Inflammatory macrophage treated with lipopolysaccharide for 1 hour (primary cell): ENCODE measurements at regions not wholly inside any gene's neighbourhood (a gene's known extent, or its start where the extent isn't known, plus 50 kb on each side); places are given as distances from the start of the nearest gene placed in this dataset.

ENCODE experiments used
- DNase-seq, 2 donors: peaks; one replicate each; pipeline ENCODE4 v3.0.0-alpha.2; 2020 to 2022

DNA sequence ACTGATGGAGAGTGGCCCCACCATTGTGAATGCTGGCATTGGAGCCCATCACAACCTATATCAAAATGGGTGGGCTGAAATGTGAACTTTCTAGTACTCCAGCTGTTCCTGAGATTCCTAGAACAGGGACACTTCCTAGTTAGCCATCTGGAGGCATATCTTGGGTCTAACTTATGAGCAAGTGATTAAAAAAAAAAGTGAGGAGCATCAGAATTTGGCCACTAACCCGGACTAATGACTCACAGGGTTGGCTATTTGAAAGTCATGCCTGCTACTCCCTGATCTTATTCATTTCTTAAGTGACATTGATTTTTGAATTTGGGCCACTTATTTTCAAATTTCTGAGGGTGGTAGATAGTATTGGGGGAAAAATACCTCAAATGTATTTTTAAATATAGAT is 216.6 kb downstream of the HRH4 start:
- DNase-seq, result no peak

DNA sequence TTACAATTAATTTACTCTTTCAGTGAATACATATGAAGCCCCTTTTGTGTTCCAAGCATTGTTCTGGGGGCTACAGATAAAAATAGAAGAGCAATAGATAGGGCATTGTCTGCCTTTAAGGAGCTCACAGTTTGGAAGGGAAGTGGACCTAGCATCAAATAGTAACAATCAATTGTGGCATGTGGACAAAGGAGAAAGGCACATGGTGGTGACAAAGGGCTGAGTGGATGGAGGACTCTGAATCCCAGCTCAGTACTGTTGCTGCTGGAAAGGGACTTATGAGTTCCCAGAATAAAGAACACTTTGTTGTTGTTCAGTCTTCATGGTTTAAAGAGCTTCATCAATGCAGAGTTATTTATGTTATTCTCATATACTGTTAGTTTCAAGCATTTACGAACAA is 217.7 kb downstream of the HRH4 start:
- no peak for DNase-seq

DNA sequence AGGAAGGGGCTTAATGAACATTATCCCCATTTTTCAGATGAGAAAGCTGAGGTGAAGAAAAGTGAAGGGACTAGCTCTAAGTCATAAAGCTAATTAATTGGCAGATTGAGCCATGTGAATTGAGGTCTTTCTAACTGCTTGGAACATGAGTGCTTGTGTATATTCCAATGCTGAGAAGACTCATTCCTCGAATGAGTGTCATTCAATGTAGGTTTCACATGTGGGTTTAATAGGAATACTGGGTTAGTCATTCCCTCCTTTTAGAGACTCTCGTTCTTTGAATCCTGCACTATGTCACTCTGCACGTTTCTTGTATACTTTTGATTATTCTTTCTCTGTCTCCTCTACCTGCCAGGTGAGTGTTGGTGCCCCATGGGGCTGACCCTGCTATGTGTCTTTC is 218.2 kb downstream of the HRH4 start:
- no peak for DNase-seq

GRCh38 chr18:24679062-24679461 is 218.6 kb downstream of the HRH4 start:
- DNase-seq, result no peak

DNA sequence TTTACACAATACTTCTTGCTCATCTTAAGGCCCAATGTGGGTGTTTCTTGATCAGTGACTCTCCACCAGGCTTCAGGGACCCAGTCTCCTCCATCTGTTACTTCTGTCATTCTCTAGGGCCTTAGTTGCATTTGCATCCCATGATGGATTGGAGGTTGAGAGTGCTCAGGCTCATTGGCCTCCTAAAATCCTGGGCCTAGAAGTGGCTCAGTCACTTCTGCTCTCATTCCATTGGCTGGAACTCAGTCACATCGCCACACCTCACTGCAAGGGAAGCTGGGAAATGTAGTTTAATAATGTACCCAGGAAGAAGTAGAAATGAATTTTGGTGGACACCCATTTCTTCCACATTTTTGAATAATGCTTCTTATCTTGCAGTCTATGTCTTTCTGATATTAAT is 223.5 kb downstream of the HRH4 start:
- peak in 1 of 2 donors; percentile 8 for DNase-seq

DNA sequence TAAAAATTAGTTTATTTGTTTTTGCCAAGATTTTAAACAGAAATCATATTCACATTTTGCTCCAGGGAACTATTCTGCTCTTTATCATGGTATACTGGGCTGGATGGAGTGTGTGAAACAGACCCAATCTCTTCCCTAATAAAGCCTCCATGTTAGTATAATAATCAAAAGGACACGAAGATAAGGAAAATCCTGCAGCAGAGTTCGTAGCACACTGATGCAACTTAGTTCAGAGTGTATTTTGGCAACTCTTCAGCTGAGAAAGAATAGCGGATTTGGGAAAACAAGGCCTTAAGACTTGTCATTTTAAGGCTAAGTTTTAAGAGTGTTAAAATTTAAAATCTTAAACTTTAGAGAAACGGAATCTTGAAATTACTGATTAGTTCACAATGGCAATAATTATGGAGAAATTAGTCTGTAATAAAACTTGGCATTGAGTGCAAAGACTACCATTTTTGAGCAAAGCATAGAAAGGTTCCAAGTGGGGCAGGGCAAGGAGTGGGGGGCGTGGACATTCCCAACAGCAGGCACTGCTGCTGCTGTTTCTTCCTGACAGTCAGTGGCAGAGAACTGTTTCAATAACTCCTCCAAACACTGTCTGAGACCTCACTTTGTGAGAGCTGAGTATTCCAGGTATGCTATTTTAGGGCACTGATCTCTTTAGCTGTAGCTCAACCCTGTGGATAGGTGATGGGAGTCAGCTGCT is 225.0 kb downstream of the HRH4 start:
- no peak for DNase-seq

DNA sequence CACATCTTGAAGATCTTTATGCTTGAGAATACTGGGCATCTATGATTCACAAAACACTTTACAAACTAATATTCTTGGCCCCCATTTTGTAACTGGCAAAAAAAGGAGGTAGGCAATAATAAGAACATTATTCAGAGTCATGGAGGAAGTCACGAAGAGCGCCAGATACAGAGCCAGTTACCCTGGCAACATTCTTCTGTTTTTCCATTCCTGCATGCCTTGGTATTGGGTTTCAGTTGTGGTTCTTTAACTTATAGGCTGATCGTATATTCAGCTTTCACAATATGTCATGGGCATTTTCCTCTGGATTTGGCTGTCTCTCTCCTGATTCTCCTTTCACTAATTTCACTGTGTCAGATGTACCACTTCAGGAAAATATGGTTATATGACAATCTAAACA is 234.7 kb downstream of the HRH4 start:
- DNase-seq, result no peak

DNA sequence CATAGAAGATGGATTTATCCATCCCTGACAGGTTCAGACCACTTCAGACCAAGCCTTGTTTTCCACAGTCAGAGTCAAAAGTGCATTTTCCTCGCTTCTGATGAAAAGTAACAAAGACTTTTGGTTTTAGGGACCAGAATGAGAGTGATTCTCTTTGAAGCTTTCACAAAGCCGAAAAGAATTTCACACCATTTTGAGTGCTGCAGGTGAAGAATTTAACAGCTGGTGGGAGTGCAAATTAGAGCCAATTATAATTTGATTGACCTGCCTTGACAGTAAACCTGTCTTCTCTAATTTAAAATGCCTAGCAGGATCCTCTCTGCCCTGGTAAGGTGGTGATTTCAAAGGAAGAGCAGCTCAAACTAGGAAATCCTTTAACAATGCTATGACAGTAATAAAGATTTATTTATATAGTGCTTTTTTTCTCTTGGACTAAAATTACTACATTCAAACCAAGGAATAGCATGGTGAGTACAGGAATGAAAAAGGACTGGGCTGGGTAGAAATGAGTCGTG is 241.6 kb downstream of the HRH4 start:
- DNase-seq, result no peak

- DNase-seq, result no peak
These were observed 242.9 kb downstream of the HRH4 start for GRCh38 chr18:24703316-24703715.

DNA sequence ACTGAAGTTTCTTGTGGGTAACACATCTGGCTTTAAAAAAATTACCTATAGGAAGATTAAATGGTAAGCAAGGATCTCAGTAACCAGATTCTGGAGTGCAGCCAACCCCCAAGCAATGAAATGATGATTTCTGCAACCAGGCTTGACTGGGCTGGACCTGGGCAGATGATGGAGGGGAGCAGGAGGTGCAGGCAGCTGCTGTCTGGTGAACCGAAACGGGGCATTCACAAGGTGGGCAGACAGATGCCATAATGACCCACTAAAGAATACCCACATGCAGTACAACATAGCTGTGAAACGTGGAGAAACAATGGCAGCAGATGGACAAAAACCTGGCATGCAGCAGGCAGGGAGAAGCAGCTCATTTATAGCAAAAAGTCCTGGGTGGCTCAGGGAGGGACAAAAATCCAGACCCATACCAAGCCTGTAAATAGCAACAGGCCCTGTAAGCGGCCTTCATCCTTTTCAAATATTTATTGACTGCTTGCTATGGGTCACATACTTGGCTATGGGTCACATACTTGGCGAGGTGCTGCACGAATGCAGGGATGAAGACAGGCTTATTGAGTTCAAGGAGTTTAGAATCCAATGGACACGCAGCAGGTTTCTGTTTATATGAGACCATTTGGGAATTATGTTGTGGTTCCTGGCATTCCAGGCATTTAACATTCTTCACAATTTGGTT is 244.7 kb downstream of the HRH4 start:
- no peak for DNase-seq

DNA sequence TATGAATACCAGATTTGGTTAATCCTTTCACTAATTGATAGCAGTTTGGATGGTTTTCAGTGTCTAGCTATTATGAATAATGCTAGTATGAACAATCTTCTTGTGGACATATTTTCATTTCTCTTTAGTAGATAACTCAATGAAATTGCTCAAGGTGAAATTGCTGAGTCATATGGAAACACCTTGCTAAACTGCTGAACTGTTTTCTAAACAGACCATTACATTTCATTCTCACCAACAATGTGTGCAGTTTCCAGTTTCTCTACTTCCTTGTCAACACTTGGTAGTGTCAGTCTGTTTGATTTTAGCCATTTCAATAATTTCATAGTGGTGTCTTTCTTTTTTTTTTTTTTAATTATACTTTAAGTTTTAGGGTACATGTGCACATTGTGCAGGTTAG is 250.0 kb downstream of the HRH4 start:
- no peak for DNase-seq

GRCh38 chr18:24719791-24720190 is 259.4 kb downstream of the HRH4 start:
- no peak for DNase-seq

- no peak for DNase-seq
These were observed 261.0 kb downstream of the HRH4 start for GRCh38 chr18:24721388-24721787.

DNA sequence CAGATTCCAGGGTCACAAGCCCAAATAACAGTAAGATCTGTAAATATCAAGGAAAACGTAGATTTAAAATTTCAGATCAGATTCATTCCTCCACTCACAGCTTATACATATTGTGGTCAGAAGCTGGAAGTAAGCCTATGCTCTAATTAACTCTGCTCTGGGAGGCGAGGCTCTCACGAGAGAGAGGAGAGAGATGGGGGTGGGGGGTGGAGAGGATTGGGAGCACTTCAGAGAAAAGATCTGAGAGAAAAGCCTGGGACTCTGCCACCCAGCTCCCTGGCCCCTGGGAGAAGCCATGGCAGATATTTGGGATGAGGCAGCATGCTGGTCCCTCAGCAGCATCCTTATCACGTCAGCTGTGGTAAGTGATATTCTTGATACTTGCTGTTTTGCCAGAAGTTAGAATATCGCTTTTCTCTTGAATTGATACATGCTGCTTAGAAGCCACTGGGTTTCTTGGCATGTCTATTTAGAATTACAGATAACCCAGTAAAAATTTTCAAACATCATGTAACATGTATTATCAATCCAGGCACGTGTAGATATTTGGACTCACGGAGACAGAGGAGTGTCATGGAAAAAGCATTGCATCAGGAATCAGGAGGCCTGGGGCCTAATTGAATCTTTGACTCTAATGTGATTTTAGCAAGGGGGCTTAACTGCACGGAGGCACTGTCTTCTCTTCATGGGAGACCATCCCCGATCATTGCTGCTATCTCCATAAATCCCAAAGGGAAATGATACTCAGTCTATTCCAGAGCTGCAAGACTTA is 265.4 kb downstream of the HRH4 start:
- DNase-seq, result no peak

GRCh38 chr18:24726727-24727492 is 266.5 kb downstream of the HRH4 start:
- DNase-seq, result peak; percentile 34 to 76

DNA sequence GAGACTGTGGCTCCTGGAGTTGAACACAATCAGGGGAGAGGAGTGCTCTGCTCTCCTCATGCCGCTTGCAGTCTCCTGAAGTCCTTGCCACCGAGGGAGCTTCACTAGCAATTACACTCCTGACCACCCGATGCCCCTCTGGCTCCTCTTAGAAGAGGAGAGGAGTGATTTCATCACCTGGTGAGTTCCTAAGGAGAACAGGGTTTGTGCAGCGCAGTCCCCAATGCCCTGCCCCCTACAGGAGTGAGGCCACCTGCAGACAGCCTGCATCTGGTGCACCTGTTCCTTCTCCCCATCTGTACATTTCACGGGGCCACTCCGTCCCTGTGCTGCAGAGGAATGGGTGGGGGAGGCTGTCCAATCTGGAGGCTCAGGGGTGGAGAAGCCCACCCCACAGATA is 267.2 kb downstream of the HRH4 start:
- DNase-seq, result no peak

- DNase-seq, result no peak
These were observed 270.7 kb downstream of the HRH4 start for GRCh38 chr18:24731158-24731557.

DNA sequence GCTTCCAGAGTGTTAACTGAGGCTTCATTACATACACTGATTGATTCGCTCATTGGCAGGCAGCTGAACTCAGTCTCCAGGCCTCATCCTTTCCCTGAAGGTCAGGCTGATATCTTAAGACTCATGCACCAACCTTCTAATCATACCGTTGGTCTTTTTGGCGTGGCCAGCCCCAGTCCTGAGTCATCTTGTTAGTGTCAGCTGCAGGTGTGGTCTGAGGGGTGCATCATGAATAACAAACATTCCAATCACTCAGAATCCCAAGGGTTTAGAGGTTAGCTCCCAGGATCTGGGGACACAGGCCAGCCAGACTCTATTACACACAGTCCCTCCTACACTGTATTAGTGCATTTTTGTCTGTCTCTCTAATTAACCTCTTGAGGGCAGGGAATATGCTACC is 271.5 kb downstream of the HRH4 start:
- no peak for DNase-seq

GRCh38 chr18:24734058-24734457 is 273.6 kb downstream of the HRH4 start:
- no peak for DNase-seq

- no peak for DNase-seq
These were observed 275.3 kb downstream of the HRH4 start for GRCh38 chr18:24735624-24736231.

- DNase-seq, result no peak
These were observed 276.4 kb downstream of the HRH4 start for GRCh38 chr18:24736662-24737330.

- DNase-seq, result no peak
These were observed 280.4 kb downstream of the HRH4 start for GRCh38 chr18:24740829-24741228.
